GM23248 (cell line): ENCODE measurements at regions not wholly inside any gene's neighbourhood (a gene's known extent, or its start where the extent isn't known, plus 50 kb on each side); places are given as distances from the start of the nearest gene placed in this dataset.

Experiments used
- EZH2 ChIP-seq: fragments of 200-600 bp; sonication (generic); IDR thresholded peaks from 2 replicates; pipeline ENCODE4 v1.6.1; 2018; ENCODE audit warnings: antibody characterized with exemption, mild to moderate bottlenecking; ENCODE audit not compliant: insufficient read depth, poor library complexity, severe bottlenecking
- EZH2phosphoT487 ChIP-seq: fragments of 200-600 bp; sonication (generic); IDR thresholded peaks from 2 replicates; pipeline ENCODE4 v1.6.1; 2018; ENCODE audit warnings: antibody characterized with exemption, moderate library complexity, mild to moderate bottlenecking, low read depth; ENCODE audit not compliant: insufficient read depth

- TF ChIP-seq EZH2 (no peak), EZH2phosphoT487 (no peak)
Measured at GRCh38 chr20:55649254-55649653, 356.1 kb downstream of the CBLN4 start.
